Testis (tissue), 2 donors: ENCODE measurements at regions not wholly inside any gene's neighbourhood (a gene's known extent, or its start where the extent isn't known, plus 50 kb on each side); places are given as distances from the start of the nearest gene placed in this dataset.

ENCODE experiments used
- DNase-seq: peaks from one replicate; pipeline ENCODE4 v3.0.0-alpha.2; 2019
- H3K27ac ChIP-seq, 2 donors: fragments of 200-600 bp; sonication (generic); one replicate each; pipeline ENCODE4 v1.5.1; 2019
- H3K27me3 ChIP-seq: fragments of 200-600 bp; sonication (generic); one replicate; pipeline ENCODE4 v1.5.1; 2019
- H3K36me3 ChIP-seq: fragments of 200-600 bp; sonication (generic); one replicate; pipeline ENCODE4 v1.5.1; 2017; ENCODE audit warnings: low read depth; ENCODE audit errors: missing control alignments
- H3K4me1 ChIP-seq: fragments of 200-600 bp; sonication (generic); one replicate; pipeline ENCODE4 v1.5.1; 2019
- H3K4me3 ChIP-seq, 2 donors: fragments of 200-600 bp; sonication (generic); one replicate each; pipeline ENCODE4 v1.5.1; 2017 to 2019
- H3K9me3 ChIP-seq: fragments of 200-600 bp; sonication (generic); one replicate; pipeline ENCODE4 v1.5.1; 2017
- POLR2A ChIP-seq: fragments of 450-650 bp; IDR thresholded peaks from one replicate; pipeline ENCODE4 v1.6.1; 2017; ENCODE audit warnings: antibody characterized with exemption, mild to moderate bottlenecking, moderate library complexity
- WGBS, 2 donors: methylation state at CpG; one replicate each; pipeline ENCODE4 v1.1.5; 2018; 5-methylcytosine and 5-hydroxymethylcytosine counted together
- intact Hi-C: fragments of 100-400 bp; cut with DNase I; formaldehyde crosslinking; loops from one replicate; pipeline ENCODE4 v1.15.1; 2023; ENCODE audit warnings: low total_unique reads
- TF ChIP-seq, protein P1 (sequence below), 3 experiments: fragments of 450-650 bp in 2 of 3; fragments of 200-600 bp in 1 of 3; sonication (generic) in 1 of 3; IDR thresholded peaks; one replicate each; pipeline ENCODE4 v1.5.1; 2016 to 2019; ENCODE audit warnings: antibody characterized with exemption in 3 of 3, mild to moderate bottlenecking in 2 of 3, moderate library complexity in 1 of 3

DNA sequence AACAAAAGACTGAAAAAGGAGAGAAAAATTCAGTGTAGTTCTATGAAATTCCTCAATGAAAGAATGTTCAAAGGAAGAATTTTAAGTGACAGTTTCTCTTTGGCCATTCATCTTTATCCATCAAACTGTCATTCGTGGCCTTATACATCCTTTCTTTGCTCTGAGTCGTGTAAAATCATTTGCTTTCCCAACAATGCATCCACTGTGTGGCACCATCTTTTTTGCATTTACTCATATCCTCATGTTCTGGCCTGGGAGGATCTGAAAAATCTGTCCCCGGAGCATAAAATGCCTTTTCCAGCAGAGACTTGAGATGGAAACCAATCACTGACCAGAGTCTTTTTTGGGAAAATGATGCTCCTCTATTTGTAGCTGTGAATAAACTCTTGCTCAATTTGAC lies 240.3 kb upstream of the ETAA1 start:
- H3K4me1 ChIP-seq: no peaks in the 10 kb centered on the region
- H3K27me3 ChIP-seq: no peaks in the 10 kb centered on the region
- no peak for DNase-seq
- H3K36me3 ChIP-seq: no peaks in the 10 kb centered on the region
- TF ChIP-seq, protein P1, sequence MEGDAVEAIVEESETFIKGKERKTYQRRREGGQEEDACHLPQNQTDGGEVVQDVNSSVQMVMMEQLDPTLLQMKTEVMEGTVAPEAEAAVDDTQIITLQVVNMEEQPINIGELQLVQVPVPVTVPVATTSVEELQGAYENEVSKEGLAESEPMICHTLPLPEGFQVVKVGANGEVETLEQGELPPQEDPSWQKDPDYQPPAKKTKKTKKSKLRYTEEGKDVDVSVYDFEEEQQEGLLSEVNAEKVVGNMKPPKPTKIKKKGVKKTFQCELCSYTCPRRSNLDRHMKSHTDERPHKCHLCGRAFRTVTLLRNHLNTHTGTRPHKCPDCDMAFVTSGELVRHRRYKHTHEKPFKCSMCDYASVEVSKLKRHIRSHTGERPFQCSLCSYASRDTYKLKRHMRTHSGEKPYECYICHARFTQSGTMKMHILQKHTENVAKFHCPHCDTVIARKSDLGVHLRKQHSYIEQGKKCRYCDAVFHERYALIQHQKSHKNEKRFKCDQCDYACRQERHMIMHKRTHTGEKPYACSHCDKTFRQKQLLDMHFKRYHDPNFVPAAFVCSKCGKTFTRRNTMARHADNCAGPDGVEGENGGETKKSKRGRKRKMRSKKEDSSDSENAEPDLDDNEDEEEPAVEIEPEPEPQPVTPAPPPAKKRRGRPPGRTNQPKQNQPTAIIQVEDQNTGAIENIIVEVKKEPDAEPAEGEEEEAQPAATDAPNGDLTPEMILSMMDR (IDR thresholded peaks at IDR 0.05): no peak
- TF ChIP-seq POLR2A: no peak
- no peak overlapping the region for H3K27ac ChIP-seq
- no peak overlapping the region for H3K4me3 ChIP-seq
- 82 to 85% methylated on average over 3 of the region's 3 CpGs for WGBS, 2 donors
- no peaks in the 10 kb centered on the region for H3K9me3 ChIP-seq
- intact Hi-C loops: no loop called here

DNA sequence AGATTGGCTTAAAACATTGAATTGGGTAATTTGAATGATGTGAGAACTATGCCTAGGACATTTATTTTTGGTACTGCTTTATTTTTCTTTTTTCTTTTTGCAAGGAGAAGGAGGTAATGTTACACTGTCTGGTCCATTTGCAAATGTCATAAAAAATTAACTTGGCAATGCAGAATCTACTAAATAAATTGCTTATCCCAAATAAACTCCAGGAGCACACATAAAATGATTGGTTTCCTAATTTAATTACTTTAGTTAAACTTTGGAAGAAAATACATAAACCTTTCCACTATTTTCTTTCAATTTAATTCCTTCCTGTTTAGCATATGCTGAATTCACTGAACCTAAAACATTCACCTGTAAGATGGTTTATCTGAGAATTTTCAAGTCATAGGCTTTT lies 238.4 kb upstream of the ETAA1 start:
- no peak overlapping the region for H3K4me3 ChIP-seq
- intact Hi-C loops: no loop called here
- H3K4me1 ChIP-seq: no peaks in the 10 kb centered on the region
- no peak for DNase-seq
- no peaks in the 10 kb centered on the region for H3K36me3 ChIP-seq
- H3K27me3 ChIP-seq: no peaks in the 10 kb centered on the region
- H3K9me3 ChIP-seq: no peaks in the 10 kb centered on the region
- no peak overlapping the region for H3K27ac ChIP-seq
- TF ChIP-seq POLR2A: no peak
- TF ChIP-seq, protein P1 (IDR thresholded peaks at IDR 0.05): no peak

DNA sequence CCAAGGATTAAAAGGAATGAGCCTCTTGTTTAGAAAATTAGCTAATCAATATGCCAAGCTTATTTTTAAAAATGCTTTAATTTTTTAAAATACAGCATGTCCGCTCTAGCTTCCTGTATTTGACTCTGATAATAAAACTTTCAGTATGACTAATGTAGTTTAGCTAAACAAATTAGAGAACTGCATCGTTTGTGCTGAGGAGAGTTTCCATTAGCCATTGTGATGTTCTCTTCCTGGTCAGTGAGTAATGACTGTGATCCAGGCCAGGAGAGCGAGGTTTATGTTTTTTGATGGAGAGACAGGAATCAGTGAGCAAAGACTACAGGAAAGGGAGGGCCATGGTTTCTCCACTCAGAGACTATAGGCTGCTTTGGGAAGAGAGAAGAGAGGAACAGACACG lies 237.2 kb upstream of the ETAA1 start:
- Histone ChIP-seq H3K27ac (no peak overlapping the region), H3K36me3 (no peaks in the 10 kb centered on the region), H3K27me3 (no peaks in the 10 kb centered on the region), H3K4me1 (no peaks in the 10 kb centered on the region), H3K4me3 (no peak overlapping the region), H3K9me3 (no peaks in the 10 kb centered on the region)
- WGBS, 2 donors: 80 to 83% methylated on average over 4 of the region's 4 CpGs
- intact Hi-C loops: no loop called here
- DNase-seq: no peak
- no peak for TF ChIP-seq POLR2A
- TF ChIP-seq, protein P1 (IDR thresholded peaks at IDR 0.05): no peak

DNA sequence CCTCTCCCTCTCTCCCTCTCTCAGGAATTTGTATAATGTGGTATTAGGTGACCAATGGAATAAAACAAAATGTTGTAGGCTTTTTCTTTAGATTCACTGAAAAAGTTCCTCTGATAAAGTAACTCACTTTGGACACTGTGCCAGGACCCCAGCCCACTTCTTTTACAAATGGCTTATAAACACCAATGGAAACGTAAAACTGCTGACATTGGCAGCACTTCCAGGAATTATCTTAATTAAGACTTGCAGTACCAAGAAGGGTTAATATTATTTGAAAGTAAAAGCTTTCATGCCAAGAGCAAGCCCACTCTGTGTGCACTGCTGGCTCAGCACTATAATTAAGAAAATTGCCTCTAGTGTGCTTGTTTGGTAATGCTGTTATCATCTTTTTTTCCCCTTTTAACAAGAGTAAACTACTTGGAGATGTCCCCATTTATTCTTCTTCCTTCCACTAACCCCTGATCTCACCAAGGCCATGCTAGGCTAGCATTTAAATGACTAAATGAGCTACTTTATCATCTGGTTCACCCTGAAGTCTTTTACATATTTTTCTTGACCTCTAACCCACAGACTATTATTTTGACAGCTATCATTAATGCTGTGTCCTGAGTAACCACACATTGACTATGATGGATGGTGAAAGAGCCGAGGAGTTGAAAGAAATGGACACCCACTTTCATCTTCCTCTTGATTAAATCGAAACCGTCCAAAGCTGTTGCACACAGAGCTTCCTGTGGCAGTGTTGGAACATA lies 232.2 kb upstream of the ETAA1 start:
- DNase-seq: no peak
- WGBS, 2 donors: 75 to 83% methylated on average over 4 of the region's 4 CpGs
- intact Hi-C loops: no loop called here

More for the DNA sequence above, 232.2 kb upstream of the ETAA1 start:
- Histone ChIP-seq H3K27me3 (no peaks in the 10 kb centered on the region), H3K9me3 (no peaks in the 10 kb centered on the region), H3K4me1 (no peaks in the 10 kb centered on the region), H3K36me3 (no peaks in the 10 kb centered on the region), H3K4me3 (no peak overlapping the region), H3K27ac (no peak overlapping the region)
- TF ChIP-seq, protein P1 (IDR thresholded peaks at IDR 0.05): no peak
- TF ChIP-seq POLR2A: no peak
